Stomach (tissue), 4 donors: ENCODE measurements at regions not wholly inside any gene's neighbourhood (a gene's known extent, or its start where the extent isn't known, plus 50 kb on each side); places are given as distances from the start of the nearest gene placed in this dataset.

Experiments
- CTCF ChIP-seq, 7 experiments: fragments of 450-650 bp in 4 of 7; fragments of 200-600 bp in 3 of 7; sonication (generic) in 3 of 7; IDR thresholded peaks; one replicate each; pipeline ENCODE4 v1.5.1; 2016 to 2019; ENCODE audit warnings: antibody characterized with exemption in 7 of 7, control low read depth in 2 of 7, mild to moderate bottlenecking in 1 of 7
- EP300 ChIP-seq: sonication (generic); formaldehyde crosslinking; IDR thresholded peaks from one replicate; pipeline ENCODE4 v1.6.1; 2017; ENCODE audit warnings: antibody characterized with exemption
- POLR2A ChIP-seq, 4 donors: fragments of 450-650 bp; IDR thresholded peaks; one replicate each; pipeline ENCODE4 v1.6.1; 2016; ENCODE audit warnings: antibody characterized with exemption in 4 of 4, control low read depth in 2 of 4, mild to moderate bottlenecking in 1 of 4, moderate library complexity in 1 of 4
- POLR2AphosphoS5 ChIP-seq, 3 donors: sonication (generic); formaldehyde crosslinking; IDR thresholded peaks; one replicate each; pipeline ENCODE4 v1.6.1; 2016; ENCODE audit warnings: antibody characterized with exemption in 3 of 3

- TF ChIP-seq POLR2AphosphoS5 (IDR thresholded peaks at IDR 0.05) (no peak), EP300 (no peak), CTCF (IDR thresholded peaks at IDR 0.05) (no peak), POLR2A (IDR thresholded peaks at IDR 0.05) (no peak)
Observed at GRCh38 chr2:160783474-160783873, 289.9 kb upstream of the RBMS1 start.
